ENCODE measurements at regions not wholly inside any gene's neighbourhood (a gene's known extent, or its start where the extent isn't known, plus 50 kb on each side); places are given as distances from the start of the nearest gene placed in this dataset.

- Histone ChIP-seq H3K36me3 (no peaks in the 10 kb centered on the region), H3K4me3 (no peak overlapping the region), H3K27me3 (no peaks in the 10 kb centered on the region), H3K27ac (no peak overlapping the region), H3K9me3 (no peaks in the 10 kb centered on the region), H3K4me1 (peaks cover 0 to 17% (median 12%) of the 10 kb centered on the region in 4 donors)
- DNase-seq = no peak
- intact Hi-C loops (cut with DNase I; ENCODE audit: low total_unique reads) (no loop called here), in situ Hi-C loops (cut with MboI; ENCODE audit: low pct_ligation_motif_present in 1 of 4, low pct_unique_long_range_greater_than_20kb in 1 of 4, low sequenced_read_pairs in 3 of 4) (no loop called here)
- TF ChIP-seq POLR2A (IDR thresholded peaks at IDR 0.05) (no peak), EP300 (IDR thresholded peaks at IDR 0.05; ENCODE audit: low read depth) (no peak), CTCF (IDR thresholded peaks at IDR 0.05) (no peak), POLR2AphosphoS5 (IDR thresholded peaks at IDR 0.05) (no peak)
- 78 to 100% methylated on average over 1 to 6 of the region's 6 CpGs for WGBS, 2 donors (ENCODE audit: low coverage in 1 of 2)
Measured at GRCh38 chr10:43866712-43867111, 218.0 kb upstream of the ZNF32 start.

GRCh38 chr10:43865265-43866135, 216.8 kb upstream of the ZNF32 start:
- intact Hi-C loops (cut with DNase I; ENCODE audit: low total_unique reads) = no loop called here
- H3K27me3 ChIP-seq = no peaks in the 10 kb centered on the region
- WGBS, 2 donors (ENCODE audit: low coverage in 1 of 2) = 70 to 73% methylated on average over 10 to 13 of the region's 13 CpGs

GRCh38 chr10:43864656-43865055, 216.0 kb upstream of the ZNF32 start:
- WGBS, 2 donors (ENCODE audit: low coverage in 1 of 2) = 100% methylated on average over 1 to 6 of the region's 6 CpGs
- Histone ChIP-seq H3K27ac (peak overlapping the region; percentile 34 to 70 (median 50)), H3K9me3 (no peaks in the 10 kb centered on the region), H3K4me1 (peaks cover 0 to 17% (median 12%) of the 10 kb centered on the region in 4 donors), H3K4me3 (no peak overlapping the region), H3K36me3 (no peaks in the 10 kb centered on the region), H3K27me3 (no peaks in the 10 kb centered on the region)
- in situ Hi-C loops (cut with MboI; ENCODE audit: low pct_ligation_motif_present in 1 of 4, low pct_unique_long_range_greater_than_20kb in 1 of 4, low sequenced_read_pairs in 3 of 4) (no loop called here), intact Hi-C loops (cut with DNase I; ENCODE audit: low total_unique reads) (no loop called here)
- DNase-seq = no peak
- no peak for TF ChIP-seq POLR2AphosphoS5 (IDR thresholded peaks at IDR 0.05)
- TF ChIP-seq EP300 (IDR thresholded peaks at IDR 0.05; ENCODE audit: low read depth) = no peak
- no peak for TF ChIP-seq CTCF (IDR thresholded peaks at IDR 0.05)
- no peak for TF ChIP-seq POLR2A (IDR thresholded peaks at IDR 0.05)

More at GRCh38 chr10:43865265-43866135, 216.8 kb upstream of the ZNF32 start:
- TF ChIP-seq CTCF (IDR thresholded peaks at IDR 0.05) = no peak
- TF ChIP-seq POLR2A (IDR thresholded peaks at IDR 0.05) = no peak
- no peak for TF ChIP-seq EP300 (IDR thresholded peaks at IDR 0.05; ENCODE audit: low read depth)
- TF ChIP-seq POLR2AphosphoS5 (IDR thresholded peaks at IDR 0.05) = no peak
- Histone ChIP-seq H3K9me3 (no peaks in the 10 kb centered on the region), H3K4me3 (no peak overlapping the region), H3K36me3 (no peaks in the 10 kb centered on the region), H3K4me1 (peaks cover 0 to 17% (median 12%) of the 10 kb centered on the region in 4 donors), H3K27ac (no peak overlapping the region)
- DNase-seq = no peak
- in situ Hi-C loops (cut with MboI; ENCODE audit: low pct_ligation_motif_present in 1 of 4, low pct_unique_long_range_greater_than_20kb in 1 of 4, low sequenced_read_pairs in 3 of 4) = no loop called here

GRCh38 chr10:43863859-43864591, 215.3 kb upstream of the ZNF32 start:
- Histone ChIP-seq H3K9me3 (no peaks in the 10 kb centered on the region), H3K36me3 (no peaks in the 10 kb centered on the region), H3K4me3 (no peak overlapping the region), H3K4me1 (peaks cover 0 to 17% (median 12%) of the 10 kb centered on the region in 4 donors), H3K27ac (peak overlapping the region; percentile 38 to 70 (median 52)), H3K27me3 (no peaks in the 10 kb centered on the region)
- WGBS, 2 donors (ENCODE audit: low coverage in 1 of 2) = 65% methylated on average over 8 of the region's 8 CpGs; no CpG with 5 or more reads in 1 of the 2 donors
- intact Hi-C loops (cut with DNase I; ENCODE audit: low total_unique reads) = no loop called here
- in situ Hi-C loops (cut with MboI; ENCODE audit: low pct_ligation_motif_present in 1 of 4, low pct_unique_long_range_greater_than_20kb in 1 of 4, low sequenced_read_pairs in 3 of 4) = no loop called here
- peak; percentile 46 for DNase-seq
- TF ChIP-seq POLR2A (IDR thresholded peaks at IDR 0.05) = no peak
- TF ChIP-seq POLR2AphosphoS5 (IDR thresholded peaks at IDR 0.05) = peak in 2 of 3 donors; percentile 42 to 72
- no peak for TF ChIP-seq EP300 (IDR thresholded peaks at IDR 0.05; ENCODE audit: low read depth)

All from transverse colon (tissue), 4 donors.